Muscle layer of duodenum (tissue), 2 donors: ENCODE measurements at regions not wholly inside any gene's neighbourhood (a gene's known extent, or its start where the extent isn't known, plus 50 kb on each side); places are given as distances from the start of the nearest gene placed in this dataset.

Experiments used
- H3K27ac ChIP-seq: one replicate; pipeline ENCODE4 v1.7.0; 2013; ENCODE audit warnings: mild to moderate bottlenecking, low read length
- H3K27me3 ChIP-seq: one replicate; pipeline ENCODE4 v1.7.0; 2013; ENCODE audit warnings: low read depth, mild to moderate bottlenecking, control low read depth, low read length
- H3K36me3 ChIP-seq, 2 donors: one replicate each; pipeline ENCODE4 v1.7.0; 2013; ENCODE audit warnings: low read length in 2 of 2, control low read depth in 1 of 2, mild to moderate bottlenecking in 1 of 2; ENCODE audit not compliant: insufficient read depth in 2 of 2, control insufficient read depth in 1 of 2
- H3K4me1 ChIP-seq, 2 donors: one replicate each; pipeline ENCODE4 v1.7.0; 2013; ENCODE audit warnings: low read length in 2 of 2, mild to moderate bottlenecking in 2 of 2, control low read depth in 1 of 2, moderate library complexity in 1 of 2; ENCODE audit not compliant: insufficient read depth in 2 of 2, control insufficient read depth in 1 of 2
- H3K4me3 ChIP-seq, 2 donors: one replicate each; pipeline ENCODE4 v1.7.0; 2013; ENCODE audit warnings: low read length in 2 of 2, low read depth in 1 of 2, mild to moderate bottlenecking in 1 of 2
- H3K9me3 ChIP-seq, 2 donors: one replicate each; pipeline ENCODE4 v1.7.0; 2013; ENCODE audit warnings: low read length in 2 of 2, control low read depth in 1 of 2, mild to moderate bottlenecking in 1 of 2; ENCODE audit not compliant: control insufficient read depth in 1 of 2
- donor health status: healthy.

- H3K27me3 ChIP-seq = no peaks in the 10 kb centered on the region
- H3K9me3 ChIP-seq = peaks cover 5 to 10% of the 10 kb centered on the region in 2 donors
- no peak overlapping the region for H3K27ac ChIP-seq
- no peaks in the 10 kb centered on the region for H3K36me3 ChIP-seq
- no peak overlapping the region for H3K4me3 ChIP-seq
- no peaks in the 10 kb centered on the region for H3K4me1 ChIP-seq
Observed at GRCh38 chr1:14011132-14011531, 311.1 kb downstream of the PRDM2 start.

DNA sequence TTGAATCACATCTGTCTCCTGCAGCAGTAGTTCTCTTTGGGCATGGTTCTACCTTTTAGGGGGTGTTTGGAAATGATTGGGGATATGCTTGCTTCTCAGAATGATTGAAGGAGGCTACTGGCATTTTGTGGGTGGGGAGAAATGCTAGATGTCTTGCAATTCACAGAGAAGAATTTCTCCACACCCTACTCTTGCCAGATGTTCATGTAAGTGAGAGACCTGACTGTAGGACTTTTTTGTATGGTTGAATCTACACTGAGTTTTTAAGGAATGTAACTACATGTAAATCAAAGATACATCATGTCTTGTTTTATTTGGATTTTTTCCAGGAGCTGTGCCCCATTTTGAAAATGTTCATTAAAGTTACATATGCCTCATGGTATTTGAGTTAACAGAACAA, 311.9 kb downstream of the PRDM2 start:
- Histone ChIP-seq H3K9me3 (peaks cover 5 to 10% of the 10 kb centered on the region in 2 donors), H3K27me3 (no peaks in the 10 kb centered on the region), H3K27ac (no peak overlapping the region), H3K4me1 (no peaks in the 10 kb centered on the region), H3K36me3 (no peaks in the 10 kb centered on the region), H3K4me3 (no peak overlapping the region)

- H3K9me3 ChIP-seq = no peaks in the 10 kb centered on the region
- no peak overlapping the region for H3K27ac ChIP-seq
- H3K4me3 ChIP-seq = no peak overlapping the region
- H3K36me3 ChIP-seq = no peaks in the 10 kb centered on the region
- no peaks in the 10 kb centered on the region for H3K4me1 ChIP-seq
- H3K27me3 ChIP-seq = no peaks in the 10 kb centered on the region
Observed at GRCh38 chr1:14014929-14015328, 314.9 kb downstream of the PRDM2 start.

- Histone ChIP-seq H3K27ac (no peak overlapping the region), H3K4me3 (no peak overlapping the region), H3K4me1 (no peaks in the 10 kb centered on the region), H3K36me3 (no peaks in the 10 kb centered on the region), H3K27me3 (no peaks in the 10 kb centered on the region), H3K9me3 (no peaks in the 10 kb centered on the region)
Observed at GRCh38 chr1:14015917-14016316, 315.9 kb downstream of the PRDM2 start.

- Histone ChIP-seq H3K27ac (no peak overlapping the region), H3K36me3 (no peaks in the 10 kb centered on the region), H3K4me1 (no peaks in the 10 kb centered on the region), H3K27me3 (no peaks in the 10 kb centered on the region), H3K4me3 (no peak overlapping the region), H3K9me3 (no peaks in the 10 kb centered on the region)
Observed at GRCh38 chr1:14017531-14017961, 317.6 kb downstream of the PRDM2 start.

- Histone ChIP-seq H3K27me3 (no peaks in the 10 kb centered on the region), H3K4me1 (no peaks in the 10 kb centered on the region), H3K9me3 (no peaks in the 10 kb centered on the region), H3K36me3 (no peaks in the 10 kb centered on the region), H3K27ac (no peak overlapping the region), H3K4me3 (no peak overlapping the region)
Observed at GRCh38 chr1:14019461-14019860, 319.5 kb downstream of the PRDM2 start.

GRCh38 chr1:14020006-14020405, 320.0 kb downstream of the PRDM2 start:
- no peak overlapping the region for H3K4me3 ChIP-seq
- H3K27ac ChIP-seq = no peak overlapping the region
- no peaks in the 10 kb centered on the region for H3K36me3 ChIP-seq
- no peaks in the 10 kb centered on the region for H3K4me1 ChIP-seq
- H3K27me3 ChIP-seq = no peaks in the 10 kb centered on the region
- no peaks in the 10 kb centered on the region for H3K9me3 ChIP-seq

DNA sequence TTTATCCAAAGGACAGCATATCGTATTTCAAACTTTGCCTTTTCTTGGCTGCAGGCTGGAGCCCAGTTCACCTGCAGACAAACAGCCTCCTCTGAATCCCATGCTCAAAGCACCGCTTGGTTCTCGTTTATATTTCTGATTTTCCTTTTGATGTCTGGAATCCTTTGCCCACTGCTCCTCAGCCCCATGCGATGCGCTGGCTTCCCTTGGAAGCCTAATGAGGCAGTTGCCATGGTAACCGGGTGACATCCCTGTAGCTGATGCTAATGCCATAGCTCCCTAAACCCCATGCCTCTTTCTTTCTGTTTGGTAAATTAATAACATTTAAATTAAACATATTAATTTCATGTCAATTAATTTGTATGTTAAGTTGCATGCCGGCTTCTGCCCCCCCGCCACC, 327.1 kb downstream of the PRDM2 start:
- Histone ChIP-seq H3K4me1 (no peaks in the 10 kb centered on the region), H3K27me3 (no peaks in the 10 kb centered on the region), H3K27ac (no peak overlapping the region), H3K4me3 (no peak overlapping the region), H3K36me3 (no peaks in the 10 kb centered on the region), H3K9me3 (no peaks in the 10 kb centered on the region)

- H3K4me3 ChIP-seq = no peak overlapping the region
- H3K36me3 ChIP-seq = no peaks in the 10 kb centered on the region
- H3K27me3 ChIP-seq = no peaks in the 10 kb centered on the region
- H3K27ac ChIP-seq = no peak overlapping the region
- H3K9me3 ChIP-seq = peaks cover 0 to 2% of the 10 kb centered on the region in 2 donors
- H3K4me1 ChIP-seq = no peaks in the 10 kb centered on the region
Observed at GRCh38 chr1:14031461-14031860, 331.5 kb downstream of the PRDM2 start.

DNA sequence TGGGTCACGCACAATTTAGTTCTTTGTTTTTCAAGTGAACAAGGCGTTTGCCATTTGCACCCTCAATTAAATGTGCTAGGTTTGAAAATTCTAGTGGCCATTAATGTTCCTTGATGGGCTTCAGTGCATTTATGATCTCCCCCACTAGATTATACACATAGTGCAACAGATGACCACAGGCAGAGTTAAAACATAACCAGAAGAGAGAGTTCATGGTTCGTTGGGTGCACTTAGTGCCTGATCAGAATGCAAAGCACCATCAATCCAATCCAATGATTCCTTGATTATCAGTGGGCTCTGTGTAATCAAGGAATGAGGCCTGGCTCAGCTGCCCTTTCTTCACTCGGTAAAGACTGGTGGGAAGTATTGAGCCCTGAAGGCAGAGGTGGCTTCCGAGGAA, 334.5 kb downstream of the PRDM2 start:
- H3K4me3 ChIP-seq = no peak overlapping the region
- H3K27ac ChIP-seq = no peak overlapping the region
- H3K4me1 ChIP-seq = no peaks in the 10 kb centered on the region
- peaks cover 0 to 2% of the 10 kb centered on the region in 2 donors for H3K9me3 ChIP-seq
- no peaks in the 10 kb centered on the region for H3K36me3 ChIP-seq
- no peaks in the 10 kb centered on the region for H3K27me3 ChIP-seq

DNA sequence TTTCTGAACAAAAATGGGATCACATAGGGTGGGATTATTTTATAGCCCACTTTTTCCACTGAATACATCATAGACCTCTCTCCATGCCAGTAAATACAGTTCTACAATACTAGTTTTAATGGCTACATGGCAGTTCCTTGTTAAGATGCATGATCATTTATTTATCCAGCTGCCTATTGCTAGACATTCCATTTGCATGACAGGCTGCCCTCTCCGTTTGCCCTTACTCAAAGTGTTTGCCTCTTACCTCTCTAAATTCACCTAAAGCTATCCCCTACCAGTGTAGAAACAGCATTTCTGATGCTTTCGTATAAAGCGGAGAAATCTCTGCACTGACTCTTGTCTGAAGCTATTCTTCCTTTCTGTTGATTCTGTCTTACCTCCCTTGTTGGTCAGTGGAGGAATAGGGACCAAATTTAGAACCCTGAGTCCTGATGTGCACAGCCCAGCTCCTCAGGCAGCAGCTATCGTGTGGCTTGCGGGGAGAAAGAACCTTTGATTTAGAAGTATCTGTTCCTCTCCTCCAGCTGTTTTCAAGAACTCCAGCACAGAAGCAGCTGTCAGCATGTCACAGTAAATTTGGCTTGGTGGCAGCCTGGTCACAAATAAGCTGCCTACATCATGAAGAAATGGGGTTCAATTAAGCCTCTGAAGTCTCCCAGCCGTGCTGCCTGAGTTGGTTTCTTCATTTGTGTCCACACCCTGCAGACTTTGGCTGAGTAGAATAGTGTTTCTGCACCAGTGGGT, 337.3 kb downstream of the PRDM2 start:
- Histone ChIP-seq H3K27me3 (no peaks in the 10 kb centered on the region), H3K36me3 (no peaks in the 10 kb centered on the region), H3K9me3 (peaks cover 5 to 12% of the 10 kb centered on the region in 2 donors), H3K4me3 (no peak overlapping the region), H3K4me1 (no peaks in the 10 kb centered on the region), H3K27ac (no peak overlapping the region)
